Neural crest cell (in vitro differentiated cells): ENCODE measurements at regions not wholly inside any gene's neighbourhood (a gene's known extent, or its start where the extent isn't known, plus 50 kb on each side); places are given as distances from the start of the nearest gene placed in this dataset.
"Not testable (repeated sequence)": the region's sequence is repeated elsewhere in the genome, so short reads cannot be mapped to it uniquely, and the experiment has no call there.

Experiments used
- DNase-seq: peaks from one replicate; pipeline ENCODE4 v3.0.0; 2021; ENCODE audit warnings: low read depth, mixed read lengths, low spot score
- H3K27ac Mint-ChIP-seq: one replicate; pipeline ENCODE4 v1.8.0; 2021; ENCODE audit warnings: mild to moderate bottlenecking, mixed read lengths; ENCODE audit not compliant: unreplicated experiment
- H3K27me3 Mint-ChIP-seq: 2 replicates; pipeline ENCODE4 v1.8.0; 2021; ENCODE audit warnings: low read depth, mild to moderate bottlenecking, mixed read lengths
- H3K36me3 Mint-ChIP-seq: 2 replicates; pipeline ENCODE4 v1.8.0; 2021; ENCODE audit warnings: low read depth, mild to moderate bottlenecking, mixed read lengths
- H3K4me1 Mint-ChIP-seq: 2 replicates; pipeline ENCODE4 v1.8.0; 2021; ENCODE audit warnings: mixed read lengths
- H3K4me3 Mint-ChIP-seq: one replicate; pipeline ENCODE4 v1.8.0; 2021; ENCODE audit warnings: mild to moderate bottlenecking, mixed read lengths
- H3K9me3 Mint-ChIP-seq: 2 replicates; pipeline ENCODE4 v1.8.0; 2021; ENCODE audit warnings: mixed read lengths
- TF ChIP-seq, protein P1 (sequence below): fragments of 200-600 bp; sonication (generic); conservative IDR thresholded peaks from 2 replicates; pipeline ENCODE4 v1.5.0; 2021; ENCODE audit warnings: antibody characterized with exemption, mild to moderate bottlenecking

- H3K4me1 Mint-ChIP-seq, result no peaks in the 10 kb centered on the region
- peaks cover 15% of the 10 kb centered on the region for H3K9me3 Mint-ChIP-seq
- H3K27me3 Mint-ChIP-seq, result no peaks in the 10 kb centered on the region
- TF ChIP-seq, protein P1, sequence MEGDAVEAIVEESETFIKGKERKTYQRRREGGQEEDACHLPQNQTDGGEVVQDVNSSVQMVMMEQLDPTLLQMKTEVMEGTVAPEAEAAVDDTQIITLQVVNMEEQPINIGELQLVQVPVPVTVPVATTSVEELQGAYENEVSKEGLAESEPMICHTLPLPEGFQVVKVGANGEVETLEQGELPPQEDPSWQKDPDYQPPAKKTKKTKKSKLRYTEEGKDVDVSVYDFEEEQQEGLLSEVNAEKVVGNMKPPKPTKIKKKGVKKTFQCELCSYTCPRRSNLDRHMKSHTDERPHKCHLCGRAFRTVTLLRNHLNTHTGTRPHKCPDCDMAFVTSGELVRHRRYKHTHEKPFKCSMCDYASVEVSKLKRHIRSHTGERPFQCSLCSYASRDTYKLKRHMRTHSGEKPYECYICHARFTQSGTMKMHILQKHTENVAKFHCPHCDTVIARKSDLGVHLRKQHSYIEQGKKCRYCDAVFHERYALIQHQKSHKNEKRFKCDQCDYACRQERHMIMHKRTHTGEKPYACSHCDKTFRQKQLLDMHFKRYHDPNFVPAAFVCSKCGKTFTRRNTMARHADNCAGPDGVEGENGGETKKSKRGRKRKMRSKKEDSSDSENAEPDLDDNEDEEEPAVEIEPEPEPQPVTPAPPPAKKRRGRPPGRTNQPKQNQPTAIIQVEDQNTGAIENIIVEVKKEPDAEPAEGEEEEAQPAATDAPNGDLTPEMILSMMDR, result no peak
- no peak for DNase-seq
- H3K36me3 Mint-ChIP-seq, result peaks cover 10% of the 10 kb centered on the region
- H3K27ac Mint-ChIP-seq, result no peak overlapping the region
- H3K4me3 Mint-ChIP-seq, result no peak overlapping the region
Measured at GRCh38 chr12:88836156-88836555, 255.9 kb upstream of the KITLG start.

DNA sequence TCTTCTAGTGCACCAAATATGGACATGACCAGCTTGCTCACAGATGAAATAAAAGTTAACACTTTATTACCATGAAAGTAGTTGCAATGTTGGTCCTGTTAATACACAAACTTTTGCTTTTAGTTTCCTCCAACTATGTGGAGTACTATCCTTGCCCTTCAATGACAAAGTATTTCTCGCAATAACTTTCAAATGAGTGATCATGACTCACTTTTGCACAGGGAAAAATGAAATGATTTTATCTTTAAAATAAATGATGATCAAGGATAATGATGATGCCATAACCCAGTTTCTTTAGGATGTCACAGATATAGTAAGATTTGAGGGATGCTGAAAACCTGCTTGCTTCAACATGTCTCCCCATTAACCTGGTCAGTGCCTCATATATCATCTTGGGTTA is 254.0 kb upstream of the KITLG start:
- Mint-ChIP-seq H3K4me3 (no peak overlapping the region), H3K27me3 (no peaks in the 10 kb centered on the region), H3K9me3 (peaks cover 9% of the 10 kb centered on the region), H3K4me1 (no peaks in the 10 kb centered on the region), H3K36me3 (peaks cover 5% of the 10 kb centered on the region), H3K27ac (no peak overlapping the region)
- TF ChIP-seq, protein P1, result no peak
- no peak for DNase-seq

GRCh38 chr12:88833641-88834116 is 253.4 kb upstream of the KITLG start:
- no peak overlapping the region for H3K4me3 Mint-ChIP-seq
- no peak for DNase-seq
- H3K9me3 Mint-ChIP-seq, result peaks cover 8% of the 10 kb centered on the region
- no peaks in the 10 kb centered on the region for H3K4me1 Mint-ChIP-seq
- H3K27ac Mint-ChIP-seq, result no peak overlapping the region
- no peaks in the 10 kb centered on the region for H3K27me3 Mint-ChIP-seq
- H3K36me3 Mint-ChIP-seq, result peaks cover 5% of the 10 kb centered on the region
- TF ChIP-seq, protein P1, result no peak

DNA sequence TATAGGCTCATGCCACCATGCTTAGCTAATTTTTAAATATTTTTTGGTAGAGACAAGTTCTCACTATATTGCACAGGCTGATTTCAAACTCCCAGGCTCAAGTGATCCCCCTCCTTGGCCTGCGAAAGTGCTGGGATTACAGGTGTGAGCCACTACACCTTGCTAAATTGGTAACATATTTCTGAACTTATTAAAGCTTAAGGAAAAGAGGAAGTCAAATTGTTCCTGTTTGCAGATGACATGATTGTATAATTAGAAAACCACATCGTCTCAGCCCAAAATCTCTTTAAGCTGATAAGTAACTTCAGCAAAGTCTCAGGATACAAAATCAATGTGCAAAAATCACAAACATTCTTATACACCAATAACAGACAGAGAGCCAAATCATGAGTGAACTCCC is 248.3 kb upstream of the KITLG start:
- H3K4me3 Mint-ChIP-seq, result not testable (repeated sequence)

DNA sequence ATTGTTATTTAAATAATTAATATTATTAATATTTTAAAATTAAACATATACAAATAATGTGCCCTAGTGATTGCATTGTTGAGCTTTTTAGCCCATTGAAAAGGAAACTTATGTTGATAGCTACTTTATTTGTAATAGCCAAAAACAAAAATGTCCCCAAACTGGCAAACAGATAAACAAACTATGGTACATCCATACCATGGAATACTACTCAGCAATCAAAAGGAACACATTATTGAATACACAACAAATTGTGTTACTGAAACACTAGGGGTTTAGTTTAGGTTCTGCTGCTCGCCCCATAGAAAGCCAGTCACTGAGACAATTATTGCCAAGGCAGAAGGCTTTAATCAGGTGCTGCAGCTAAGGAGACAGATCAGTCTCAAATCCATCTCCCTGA is 239.7 kb upstream of the KITLG start:
- Mint-ChIP-seq H3K36me3 (no peaks in the 10 kb centered on the region), H3K4me1 (peaks cover 15% of the 10 kb centered on the region), H3K27ac (no peak overlapping the region), H3K4me3 (no peak overlapping the region), H3K9me3 (peaks cover 3% of the 10 kb centered on the region), H3K27me3 (no peaks in the 10 kb centered on the region)
- DNase-seq, result no peak
- TF ChIP-seq, protein P1, result no peak

More for the DNA sequence above, 248.3 kb upstream of the KITLG start:
- not testable (repeated sequence) for H3K36me3 Mint-ChIP-seq, H3K27me3 Mint-ChIP-seq, H3K4me1 Mint-ChIP-seq, H3K9me3 Mint-ChIP-seq, H3K27ac Mint-ChIP-seq, DNase-seq

- peaks cover 3% of the 10 kb centered on the region for H3K9me3 Mint-ChIP-seq
- no peaks in the 10 kb centered on the region for H3K36me3 Mint-ChIP-seq
- TF ChIP-seq, protein P1, result no peak
- no peak overlapping the region for H3K27ac Mint-ChIP-seq
- no peak overlapping the region for H3K4me3 Mint-ChIP-seq
- no peaks in the 10 kb centered on the region for H3K27me3 Mint-ChIP-seq
- peaks cover 15% of the 10 kb centered on the region for H3K4me1 Mint-ChIP-seq
- no peak for DNase-seq
Measured at GRCh38 chr12:88816201-88816600, 235.9 kb upstream of the KITLG start.
